Vagina (tissue), 2 donors: ENCODE measurements at regions not wholly inside any gene's neighbourhood (a gene's known extent, or its start where the extent isn't known, plus 50 kb on each side); places are given as distances from the start of the nearest gene placed in this dataset.

Experiments used
- DNase-seq, 2 donors: peaks; one replicate each; pipeline ENCODE4 v3.0.0-alpha.2; 2017; ENCODE audit errors: extremely low spot score in 2 of 2
- H3K27ac ChIP-seq: fragments of 200-600 bp; sonication (generic); one replicate; pipeline ENCODE4 v1.5.1; 2019
- H3K27me3 ChIP-seq: fragments of 200-600 bp; sonication (generic); one replicate; pipeline ENCODE4 v1.5.1; 2019
- H3K36me3 ChIP-seq, 2 donors: fragments of 200-600 bp; sonication (generic); one replicate each; pipeline ENCODE4 v1.5.1; 2017 to 2019
- H3K4me1 ChIP-seq: fragments of 200-600 bp; sonication (generic); one replicate; pipeline ENCODE4 v1.5.1; 2019
- H3K4me3 ChIP-seq, 2 donors: fragments of 200-600 bp; sonication (generic); 1 replicate in 1 of 2; 2 replicates in 1 of 2; pipeline ENCODE4 v1.5.1; 2016 to 2019
- H3K9me3 ChIP-seq: fragments of 200-600 bp; sonication (generic); one replicate; pipeline ENCODE4 v1.5.1; 2019
- POLR2A ChIP-seq, 2 donors: fragments of 450-650 bp; IDR thresholded peaks; one replicate each; pipeline ENCODE4 v1.6.1; 2017; ENCODE audit warnings: antibody characterized with exemption in 2 of 2, mild to moderate bottlenecking in 2 of 2, moderate library complexity in 2 of 2
- POLR2AphosphoS5 ChIP-seq, 2 donors: sonication (generic); formaldehyde crosslinking; IDR thresholded peaks; one replicate each; pipeline ENCODE4 v1.9.0; 2017; ENCODE audit warnings: antibody characterized with exemption in 2 of 2, mild to moderate bottlenecking in 2 of 2, low read depth in 1 of 2; ENCODE audit not compliant: insufficient read depth in 1 of 2
- intact Hi-C: fragments of 100-400 bp; cut with DNase I; formaldehyde crosslinking; loops from one replicate; pipeline ENCODE4 v1.15.1; 2023
- TF ChIP-seq, protein P1 (sequence below), 3 experiments: fragments of 450-650 bp in 2 of 3; fragments of 200-600 bp in 1 of 3; sonication (generic) in 1 of 3; IDR thresholded peaks; one replicate each; pipeline ENCODE4 v1.5.1; 2017 to 2019; ENCODE audit warnings: antibody characterized with exemption in 3 of 3, mild to moderate bottlenecking in 2 of 3, moderate library complexity in 2 of 3

GRCh38 chr19:30884146-30884812 lies 465.0 kb downstream of the TSHZ3 start:
- peak in 1 of 2 donors; percentile 64 for DNase-seq
- no peak overlapping the region for H3K27ac ChIP-seq
- intact Hi-C loops = no loop called here
- H3K36me3 ChIP-seq = no peaks in the 10 kb centered on the region
- H3K9me3 ChIP-seq = no peaks in the 10 kb centered on the region
- TF ChIP-seq POLR2AphosphoS5 (IDR thresholded peaks at IDR 0.05; ENCODE audit: insufficient read depth in 1 of 2, low read depth in 1 of 2) (no peak), POLR2A (IDR thresholded peaks at IDR 0.05) (no peak)
- TF ChIP-seq, protein P1, sequence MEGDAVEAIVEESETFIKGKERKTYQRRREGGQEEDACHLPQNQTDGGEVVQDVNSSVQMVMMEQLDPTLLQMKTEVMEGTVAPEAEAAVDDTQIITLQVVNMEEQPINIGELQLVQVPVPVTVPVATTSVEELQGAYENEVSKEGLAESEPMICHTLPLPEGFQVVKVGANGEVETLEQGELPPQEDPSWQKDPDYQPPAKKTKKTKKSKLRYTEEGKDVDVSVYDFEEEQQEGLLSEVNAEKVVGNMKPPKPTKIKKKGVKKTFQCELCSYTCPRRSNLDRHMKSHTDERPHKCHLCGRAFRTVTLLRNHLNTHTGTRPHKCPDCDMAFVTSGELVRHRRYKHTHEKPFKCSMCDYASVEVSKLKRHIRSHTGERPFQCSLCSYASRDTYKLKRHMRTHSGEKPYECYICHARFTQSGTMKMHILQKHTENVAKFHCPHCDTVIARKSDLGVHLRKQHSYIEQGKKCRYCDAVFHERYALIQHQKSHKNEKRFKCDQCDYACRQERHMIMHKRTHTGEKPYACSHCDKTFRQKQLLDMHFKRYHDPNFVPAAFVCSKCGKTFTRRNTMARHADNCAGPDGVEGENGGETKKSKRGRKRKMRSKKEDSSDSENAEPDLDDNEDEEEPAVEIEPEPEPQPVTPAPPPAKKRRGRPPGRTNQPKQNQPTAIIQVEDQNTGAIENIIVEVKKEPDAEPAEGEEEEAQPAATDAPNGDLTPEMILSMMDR (IDR thresholded peaks at IDR 0.05) = no peak
- H3K4me3 ChIP-seq = no peak overlapping the region
- no peaks in the 10 kb centered on the region for H3K27me3 ChIP-seq
- peaks cover 17% of the 10 kb centered on the region for H3K4me1 ChIP-seq

DNA sequence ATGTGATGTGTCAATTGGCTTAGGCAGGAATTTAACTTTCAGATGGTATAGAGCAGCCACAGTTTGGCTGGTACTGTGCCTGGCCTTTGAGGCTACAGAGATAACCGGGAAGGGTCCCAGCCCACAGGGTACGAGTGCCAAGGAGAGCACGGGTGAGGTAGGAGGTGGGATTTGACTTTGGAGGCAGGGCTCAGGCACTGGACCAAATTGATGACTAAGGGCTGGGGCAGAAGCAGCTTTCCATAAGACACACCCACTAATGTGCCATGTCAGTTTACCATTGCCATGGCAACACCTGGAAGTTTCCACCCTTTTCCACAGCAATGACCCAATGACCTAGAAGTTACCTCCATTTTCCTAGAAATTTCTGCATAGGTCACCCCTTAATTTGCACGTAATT lies 466.2 kb downstream of the TSHZ3 start:
- no peak overlapping the region for H3K27ac ChIP-seq
- no peaks in the 10 kb centered on the region for H3K27me3 ChIP-seq
- peak in 1 of 2 donors; percentile 52 for DNase-seq
- H3K36me3 ChIP-seq = no peaks in the 10 kb centered on the region
- TF ChIP-seq, protein P1 (IDR thresholded peaks at IDR 0.05) = no peak
- TF ChIP-seq POLR2A (IDR thresholded peaks at IDR 0.05) (no peak), POLR2AphosphoS5 (IDR thresholded peaks at IDR 0.05; ENCODE audit: insufficient read depth in 1 of 2, low read depth in 1 of 2) (no peak)
- intact Hi-C loops = no loop called here
- H3K9me3 ChIP-seq = no peaks in the 10 kb centered on the region
- no peak overlapping the region for H3K4me3 ChIP-seq
- H3K4me1 ChIP-seq = peaks cover 17% of the 10 kb centered on the region

GRCh38 chr19:30882411-30883005 lies 466.7 kb downstream of the TSHZ3 start:
- peaks cover 17% of the 10 kb centered on the region for H3K4me1 ChIP-seq
- no peak overlapping the region for H3K4me3 ChIP-seq
- H3K27me3 ChIP-seq = no peaks in the 10 kb centered on the region
- H3K9me3 ChIP-seq = no peaks in the 10 kb centered on the region
- H3K27ac ChIP-seq = no peak overlapping the region
- DNase-seq = peak in 1 of 2 donors; percentile 58
- H3K36me3 ChIP-seq = no peaks in the 10 kb centered on the region
- intact Hi-C loops = no loop called here
- TF ChIP-seq POLR2AphosphoS5 (IDR thresholded peaks at IDR 0.05; ENCODE audit: insufficient read depth in 1 of 2, low read depth in 1 of 2) = no peak

GRCh38 chr19:30881930-30882329 lies 467.3 kb downstream of the TSHZ3 start:
- peak in 1 of 2 donors; percentile 87 for DNase-seq
- no peak for TF ChIP-seq POLR2A (IDR thresholded peaks at IDR 0.05)
- intact Hi-C loops = no loop called here
- H3K27me3 ChIP-seq = no peaks in the 10 kb centered on the region
- no peaks in the 10 kb centered on the region for H3K9me3 ChIP-seq
- no peak overlapping the region for H3K27ac ChIP-seq
- no peaks in the 10 kb centered on the region for H3K36me3 ChIP-seq
- no peak overlapping the region for H3K4me3 ChIP-seq
- H3K4me1 ChIP-seq = peaks cover 17% of the 10 kb centered on the region

DNA sequence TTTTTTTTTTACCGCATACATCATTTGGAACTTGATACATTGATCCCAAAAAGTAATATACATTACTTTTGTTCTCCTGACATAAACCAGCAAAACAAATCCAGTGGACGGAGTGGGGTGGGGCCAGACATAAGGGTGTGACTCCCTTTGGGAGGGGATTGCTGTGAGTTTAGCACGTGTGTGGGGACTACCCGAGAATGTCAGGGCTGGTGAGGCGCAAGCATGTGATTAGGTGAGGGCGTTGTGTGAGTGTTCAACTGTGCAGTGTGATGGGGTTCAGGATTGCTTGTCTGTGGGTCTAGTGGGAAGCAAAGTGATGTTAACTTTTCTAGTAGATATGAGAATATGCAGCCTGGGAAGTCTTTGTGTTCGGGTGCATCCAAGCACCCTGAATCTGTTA lies 468.0 kb downstream of the TSHZ3 start:
- intact Hi-C loops = no loop called here
- no peak overlapping the region for H3K27ac ChIP-seq
- DNase-seq = no peak
- H3K36me3 ChIP-seq = no peaks in the 10 kb centered on the region
- TF ChIP-seq, protein P1 (IDR thresholded peaks at IDR 0.05) = no peak
- TF ChIP-seq POLR2AphosphoS5 (IDR thresholded peaks at IDR 0.05; ENCODE audit: insufficient read depth in 1 of 2, low read depth in 1 of 2) (no peak), POLR2A (IDR thresholded peaks at IDR 0.05) (no peak)
- no peaks in the 10 kb centered on the region for H3K9me3 ChIP-seq
- peaks cover 17% of the 10 kb centered on the region for H3K4me1 ChIP-seq
- H3K4me3 ChIP-seq = no peak overlapping the region
- H3K27me3 ChIP-seq = no peaks in the 10 kb centered on the region

DNA sequence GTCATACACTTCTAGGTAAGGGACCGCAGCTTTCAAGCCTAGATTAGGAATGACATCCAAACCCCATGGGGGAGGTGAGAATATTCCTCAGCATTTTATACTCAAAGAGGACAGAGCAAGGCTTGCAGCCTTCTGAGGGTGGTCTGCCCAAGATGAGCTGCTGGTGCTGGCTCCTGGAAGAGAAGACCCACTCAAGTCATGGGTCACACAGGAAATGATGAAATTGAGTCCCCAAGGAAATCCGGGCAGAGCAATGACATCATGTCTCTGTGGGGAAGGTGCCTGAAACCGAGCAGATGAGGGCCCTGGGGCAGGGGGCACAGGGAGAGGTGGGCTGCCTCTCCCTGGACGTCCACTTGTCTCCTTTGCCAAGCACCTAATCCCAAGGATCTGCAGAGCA lies 468.7 kb downstream of the TSHZ3 start:
- Histone ChIP-seq H3K9me3 (no peaks in the 10 kb centered on the region), H3K4me1 (peaks cover 17% of the 10 kb centered on the region), H3K27me3 (no peaks in the 10 kb centered on the region), H3K27ac (no peak overlapping the region), H3K4me3 (no peak overlapping the region), H3K36me3 (no peaks in the 10 kb centered on the region)
- intact Hi-C loops = no loop called here
- TF ChIP-seq, protein P1 (IDR thresholded peaks at IDR 0.05) = no peak
- TF ChIP-seq POLR2A (IDR thresholded peaks at IDR 0.05) (no peak), POLR2AphosphoS5 (IDR thresholded peaks at IDR 0.05; ENCODE audit: insufficient read depth in 1 of 2, low read depth in 1 of 2) (no peak)
- peak in 1 of 2 donors; percentile 55 for DNase-seq
